ENCODE measurements at regions not wholly inside any gene's neighbourhood (a gene's known extent, or its start where the extent isn't known, plus 50 kb on each side); places are given as distances from the start of the nearest gene placed in this dataset.

GRCh38 chr3:180185650-180186049 is 148.9 kb upstream of the PEX5L start:
- no peak for DNase-seq (ENCODE audit: low spot score)

- no peak for DNase-seq (ENCODE audit: low spot score)
These were observed 152.0 kb upstream of the PEX5L start for GRCh38 chr3:180188512-180189309.

- DNase-seq (ENCODE audit: low spot score): no peak
These were observed 152.5 kb upstream of the PEX5L start for GRCh38 chr3:180189310-180189648.

GRCh38 chr3:180196658-180197057 is 159.9 kb upstream of the PEX5L start:
- DNase-seq (ENCODE audit: low spot score): no peak

GRCh38 chr3:180199417-180199995 is 162.8 kb upstream of the PEX5L start:
- peak; percentile 22 for DNase-seq (ENCODE audit: low spot score)

GRCh38 chr3:180215866-180216265 is 179.1 kb upstream of the PEX5L start:
- no peak for DNase-seq (ENCODE audit: low spot score)

- no peak for DNase-seq (ENCODE audit: low spot score)
These were observed 186.5 kb upstream of the PEX5L start for GRCh38 chr3:180223268-180223667.

GRCh38 chr3:180229113-180229512 is 192.4 kb upstream of the PEX5L start:
- DNase-seq (ENCODE audit: low spot score): no peak

GRCh38 chr3:180239939-180240338 is 203.2 kb upstream of the PEX5L start:
- no peak for DNase-seq (ENCODE audit: low spot score)

GRCh38 chr3:180246688-180247195 is 210.0 kb upstream of the PEX5L start:
- DNase-seq (ENCODE audit: low spot score): no peak

GRCh38 chr3:180250172-180250571 is 213.4 kb upstream of the PEX5L start:
- no peak for DNase-seq (ENCODE audit: low spot score)

GRCh38 chr3:180252683-180253082 is 215.9 kb upstream of the PEX5L start:
- no peak for DNase-seq (ENCODE audit: low spot score)

GRCh38 chr3:180253283-180253682 is 216.5 kb upstream of the PEX5L start:
- DNase-seq (ENCODE audit: low spot score): no peak

GRCh38 chr3:180264479-180264878 is 227.7 kb upstream of the PEX5L start:
- no peak for DNase-seq (ENCODE audit: low spot score)

GRCh38 chr3:180265551-180265950 is 228.8 kb upstream of the PEX5L start:
- peak; percentile 12 for DNase-seq (ENCODE audit: low spot score)

GRCh38 chr3:180267202-180267843 is 230.6 kb upstream of the PEX5L start:
- no peak for DNase-seq (ENCODE audit: low spot score)

- DNase-seq (ENCODE audit: low spot score): no peak
These were observed 237.8 kb upstream of the PEX5L start for GRCh38 chr3:180274536-180274935.

GRCh38 chr3:180275176-180275575 is 238.4 kb upstream of the PEX5L start:
- DNase-seq (ENCODE audit: low spot score): no peak

GRCh38 chr3:180277041-180277440 is 240.3 kb upstream of the PEX5L start:
- peak; percentile 42 for DNase-seq (ENCODE audit: low spot score)

GRCh38 chr3:180278583-180279188 is 241.9 kb upstream of the PEX5L start:
- peak; percentile 25 for DNase-seq (ENCODE audit: low spot score)

GRCh38 chr3:180280555-180280954 is 243.8 kb upstream of the PEX5L start:
- DNase-seq (ENCODE audit: low spot score): no peak

- DNase-seq (ENCODE audit: low spot score): no peak
These were observed 245.6 kb upstream of the PEX5L start for GRCh38 chr3:180282386-180282785.

GRCh38 chr3:180283251-180283650 is 246.5 kb upstream of the PEX5L start:
- DNase-seq (ENCODE audit: low spot score): no peak

All from pons (tissue), 1 donor.